ENCODE measurements at regions not wholly inside any gene's neighbourhood (a gene's known extent, or its start where the extent isn't known, plus 50 kb on each side); places are given as distances from the start of the nearest gene placed in this dataset.

- H3K9me3 ChIP-seq (ENCODE audit: control insufficient read depth, insufficient read depth, low read length), result no peaks in the 10 kb centered on the region
- no peak overlapping the region for H3K27ac ChIP-seq (ENCODE audit: low read length)
- H3K4me1 ChIP-seq (ENCODE audit: control insufficient read depth, insufficient read depth, low read length), result no peaks in the 10 kb centered on the region
- no peaks in the 10 kb centered on the region for H3K9me3 Mint-ChIP-seq
- no peak overlapping the region for H3K4me3 ChIP-seq (ENCODE audit: low read length)
- ATAC-seq, result no peak
- no peaks in the 10 kb centered on the region for H3K36me3 Mint-ChIP-seq
- WGBS (ENCODE audit: insufficient coverage), result 98% methylated on average over 10 of the region's 10 CpGs
- H3K4me1 Mint-ChIP-seq, result no peaks in the 10 kb centered on the region
- H3K27ac Mint-ChIP-seq, result no peak overlapping the region
- TF ChIP-seq, protein P1, sequence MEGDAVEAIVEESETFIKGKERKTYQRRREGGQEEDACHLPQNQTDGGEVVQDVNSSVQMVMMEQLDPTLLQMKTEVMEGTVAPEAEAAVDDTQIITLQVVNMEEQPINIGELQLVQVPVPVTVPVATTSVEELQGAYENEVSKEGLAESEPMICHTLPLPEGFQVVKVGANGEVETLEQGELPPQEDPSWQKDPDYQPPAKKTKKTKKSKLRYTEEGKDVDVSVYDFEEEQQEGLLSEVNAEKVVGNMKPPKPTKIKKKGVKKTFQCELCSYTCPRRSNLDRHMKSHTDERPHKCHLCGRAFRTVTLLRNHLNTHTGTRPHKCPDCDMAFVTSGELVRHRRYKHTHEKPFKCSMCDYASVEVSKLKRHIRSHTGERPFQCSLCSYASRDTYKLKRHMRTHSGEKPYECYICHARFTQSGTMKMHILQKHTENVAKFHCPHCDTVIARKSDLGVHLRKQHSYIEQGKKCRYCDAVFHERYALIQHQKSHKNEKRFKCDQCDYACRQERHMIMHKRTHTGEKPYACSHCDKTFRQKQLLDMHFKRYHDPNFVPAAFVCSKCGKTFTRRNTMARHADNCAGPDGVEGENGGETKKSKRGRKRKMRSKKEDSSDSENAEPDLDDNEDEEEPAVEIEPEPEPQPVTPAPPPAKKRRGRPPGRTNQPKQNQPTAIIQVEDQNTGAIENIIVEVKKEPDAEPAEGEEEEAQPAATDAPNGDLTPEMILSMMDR (IDR thresholded peaks at IDR 0.05), result no peak
- no peaks in the 10 kb centered on the region for H3K27me3 ChIP-seq (ENCODE audit: control insufficient read depth, insufficient read depth, low read length)
- intact Hi-C loops (cut with micrococcal nuclease), result no loop called here
- no peak overlapping the region for H3K4me3 Mint-ChIP-seq
- no peaks in the 10 kb centered on the region for H3K36me3 ChIP-seq (ENCODE audit: control insufficient read depth, insufficient read depth, low read length)
- DNase-seq, result no peak
- H3K27me3 Mint-ChIP-seq (ENCODE audit: low read depth in 2 of 2), result no peaks in the 10 kb centered on the region
Measured at GRCh38 chr16:11456741-11457140, 111.5 kb downstream of the RMI2 start.

DNA sequence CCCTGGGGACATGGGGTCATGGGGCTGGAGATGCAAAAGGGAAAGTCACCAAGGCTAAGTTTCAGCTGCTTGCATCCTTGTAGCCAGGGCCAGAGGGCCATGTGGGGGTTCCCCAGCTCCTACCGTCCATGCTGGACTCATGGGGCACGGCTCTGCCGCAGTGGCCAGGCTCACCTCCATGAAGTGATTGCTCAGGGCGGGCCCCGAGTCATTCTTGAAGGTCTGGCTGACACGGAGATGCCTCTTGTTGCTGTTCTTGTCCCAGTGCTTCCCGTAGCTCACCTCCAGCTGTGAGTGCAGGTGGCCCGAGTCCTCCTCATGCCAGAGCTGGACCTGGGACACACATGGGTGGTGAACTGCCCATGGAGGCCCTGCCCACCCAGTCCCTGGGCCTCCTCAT is 114.5 kb downstream of the RMI2 start:
- DNase-seq (no peak), ATAC-seq (no peak)
- intact Hi-C loops (cut with micrococcal nuclease), result no loop called here
- TF ChIP-seq, protein P1 (IDR thresholded peaks at IDR 0.05), result no peak
- Histone ChIP-seq H3K36me3 (ENCODE audit: control insufficient read depth, insufficient read depth, low read length) (no peaks in the 10 kb centered on the region), H3K4me3 (ENCODE audit: low read length) (no peak overlapping the region), H3K27ac (ENCODE audit: low read length) (no peak overlapping the region), H3K4me1 (ENCODE audit: control insufficient read depth, insufficient read depth, low read length) (no peaks in the 10 kb centered on the region), H3K27me3 (ENCODE audit: control insufficient read depth, insufficient read depth, low read length) (no peaks in the 10 kb centered on the region), H3K9me3 (ENCODE audit: control insufficient read depth, insufficient read depth, low read length) (no peaks in the 10 kb centered on the region)
- Mint-ChIP-seq H3K27me3 (ENCODE audit: low read depth in 2 of 2) (no peaks in the 10 kb centered on the region), H3K4me1 (no peaks in the 10 kb centered on the region), H3K36me3 (no peaks in the 10 kb centered on the region), H3K4me3 (no peak overlapping the region), H3K9me3 (no peaks in the 10 kb centered on the region), H3K27ac (no peak overlapping the region)
- 90% methylated on average over 8 of the region's 8 CpGs for WGBS (ENCODE audit: insufficient coverage)

DNA sequence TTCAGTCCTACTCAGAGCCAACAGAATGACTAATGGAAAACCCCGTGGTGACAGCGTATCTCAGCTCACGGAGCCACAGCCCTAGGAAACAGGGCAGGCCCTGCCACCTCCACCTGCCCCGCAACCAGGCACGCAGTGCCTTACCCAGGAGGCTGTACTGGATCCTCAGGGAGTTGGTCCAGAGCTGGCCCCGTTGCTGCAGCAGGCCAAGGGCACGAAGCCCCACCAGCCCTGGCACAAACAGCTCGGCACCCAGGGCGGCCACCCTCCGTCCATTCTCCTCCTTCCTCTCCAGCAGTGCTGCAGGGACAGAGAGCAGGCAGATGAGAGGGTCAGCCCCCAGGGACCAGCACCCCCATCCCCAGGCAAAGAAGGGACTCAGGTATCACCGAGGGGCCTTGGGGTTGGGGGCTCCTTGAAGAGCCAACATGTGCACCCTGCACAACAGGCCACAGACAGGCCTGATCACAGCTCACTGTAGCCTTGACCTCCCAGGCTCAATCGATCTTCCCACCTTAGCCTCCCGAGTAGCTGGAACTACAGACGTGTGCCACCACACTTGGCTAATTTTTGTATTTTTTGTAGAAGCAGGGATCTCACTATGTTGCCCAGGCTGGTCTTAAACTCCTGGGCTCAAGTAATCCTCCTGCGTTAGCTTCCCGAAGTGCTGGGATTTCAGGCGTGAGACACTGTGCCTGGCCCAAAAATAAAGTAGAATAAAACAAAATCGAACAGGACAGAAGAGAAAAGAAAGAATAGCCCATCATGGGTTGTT is 115.7 kb downstream of the RMI2 start:
- intact Hi-C loops (cut with micrococcal nuclease), result no loop called here
- no peaks in the 10 kb centered on the region for H3K27me3 Mint-ChIP-seq (ENCODE audit: low read depth in 2 of 2)
- Histone ChIP-seq H3K4me1 (ENCODE audit: control insufficient read depth, insufficient read depth, low read length) (no peaks in the 10 kb centered on the region), H3K4me3 (ENCODE audit: low read length) (no peak overlapping the region), H3K9me3 (ENCODE audit: control insufficient read depth, insufficient read depth, low read length) (no peaks in the 10 kb centered on the region), H3K27me3 (ENCODE audit: control insufficient read depth, insufficient read depth, low read length) (no peaks in the 10 kb centered on the region), H3K27ac (ENCODE audit: low read length) (no peak overlapping the region), H3K36me3 (ENCODE audit: control insufficient read depth, insufficient read depth, low read length) (no peaks in the 10 kb centered on the region)
- H3K36me3 Mint-ChIP-seq, result no peaks in the 10 kb centered on the region
- WGBS (ENCODE audit: insufficient coverage), result 81% methylated on average over 18 of the region's 18 CpGs
- no peaks in the 10 kb centered on the region for H3K9me3 Mint-ChIP-seq
- ATAC-seq (no peak), DNase-seq (no peak)
- TF ChIP-seq, protein P1 (IDR thresholded peaks at IDR 0.05), result no peak
- H3K4me3 Mint-ChIP-seq, result no peak overlapping the region
- H3K27ac Mint-ChIP-seq, result no peak overlapping the region
- H3K4me1 Mint-ChIP-seq, result no peaks in the 10 kb centered on the region

GRCh38 chr16:11461595-11461990 is 116.3 kb downstream of the RMI2 start:
- H3K4me1 ChIP-seq (ENCODE audit: control insufficient read depth, insufficient read depth, low read length), result no peaks in the 10 kb centered on the region
- no peaks in the 10 kb centered on the region for H3K4me1 Mint-ChIP-seq
- no peak overlapping the region for H3K4me3 ChIP-seq (ENCODE audit: low read length)
- no peak overlapping the region for H3K27ac ChIP-seq (ENCODE audit: low read length)
- no peak for ATAC-seq
- no peaks in the 10 kb centered on the region for H3K36me3 ChIP-seq (ENCODE audit: control insufficient read depth, insufficient read depth, low read length)
- 87% methylated on average over 6 of the region's 6 CpGs for WGBS (ENCODE audit: insufficient coverage)
- H3K27me3 ChIP-seq (ENCODE audit: control insufficient read depth, insufficient read depth, low read length), result no peaks in the 10 kb centered on the region
- DNase-seq, result no peak
- H3K27me3 Mint-ChIP-seq (ENCODE audit: low read depth in 2 of 2), result no peaks in the 10 kb centered on the region
- H3K9me3 ChIP-seq (ENCODE audit: control insufficient read depth, insufficient read depth, low read length), result no peaks in the 10 kb centered on the region
- no peak overlapping the region for H3K27ac Mint-ChIP-seq
- no peaks in the 10 kb centered on the region for H3K9me3 Mint-ChIP-seq
- no peak overlapping the region for H3K4me3 Mint-ChIP-seq
- no peaks in the 10 kb centered on the region for H3K36me3 Mint-ChIP-seq
- intact Hi-C loops (cut with micrococcal nuclease), result no loop called here
- TF ChIP-seq, protein P1 (IDR thresholded peaks at IDR 0.05), result no peak

Measured in natural killer cell (primary cell).